Osteocyte (in vitro differentiated cells): ENCODE measurements at regions not wholly inside any gene's neighbourhood (a gene's known extent, or its start where the extent isn't known, plus 50 kb on each side); places are given as distances from the start of the nearest gene placed in this dataset.

Source experiments
- DNase-seq: peaks from one replicate; pipeline ENCODE4 v3.0.0; 2021; ENCODE audit warnings: mixed read lengths; ENCODE audit not compliant: unreplicated experiment; ENCODE audit errors: extremely low spot score
- H3K27ac Mint-ChIP-seq: one replicate; pipeline ENCODE4 v1.8.0; 2021; ENCODE audit warnings: mild to moderate bottlenecking, mixed read lengths; ENCODE audit not compliant: unreplicated experiment
- H3K27me3 Mint-ChIP-seq: one replicate; pipeline ENCODE4 v1.8.0; 2021; ENCODE audit warnings: mixed read lengths; ENCODE audit not compliant: unreplicated experiment
- H3K36me3 Mint-ChIP-seq: one replicate; pipeline ENCODE4 v1.8.0; 2021; ENCODE audit warnings: mixed read lengths; ENCODE audit not compliant: unreplicated experiment
- H3K4me1 Mint-ChIP-seq: one replicate; pipeline ENCODE4 v1.8.0; 2021; ENCODE audit warnings: mixed read lengths; ENCODE audit not compliant: unreplicated experiment
- H3K4me3 Mint-ChIP-seq: one replicate; pipeline ENCODE4 v1.8.0; 2021; ENCODE audit warnings: mild to moderate bottlenecking, moderate library complexity, mixed read lengths; ENCODE audit not compliant: unreplicated experiment
- H3K9me3 Mint-ChIP-seq: one replicate; pipeline ENCODE4 v1.8.0; 2021; ENCODE audit warnings: mixed read lengths; ENCODE audit not compliant: unreplicated experiment
- TF ChIP-seq, protein P1 (sequence below): fragments of 200-600 bp; sonication (generic); IDR thresholded peaks from 2 replicates; pipeline ENCODE4 v1.5.0; 2021; ENCODE audit warnings: antibody characterized with exemption, mild to moderate bottlenecking, moderate library complexity

GRCh38 chr7:54159088-54159487 lies 383.1 kb upstream of the VSTM2A start:
- H3K4me3 Mint-ChIP-seq: no peak overlapping the region
- DNase-seq: no peak
- no peak overlapping the region for H3K27ac Mint-ChIP-seq
- no peaks in the 10 kb centered on the region for H3K36me3 Mint-ChIP-seq
- H3K4me1 Mint-ChIP-seq: no peaks in the 10 kb centered on the region
- peaks cover 5% of the 10 kb centered on the region for H3K9me3 Mint-ChIP-seq
- TF ChIP-seq, protein P1, sequence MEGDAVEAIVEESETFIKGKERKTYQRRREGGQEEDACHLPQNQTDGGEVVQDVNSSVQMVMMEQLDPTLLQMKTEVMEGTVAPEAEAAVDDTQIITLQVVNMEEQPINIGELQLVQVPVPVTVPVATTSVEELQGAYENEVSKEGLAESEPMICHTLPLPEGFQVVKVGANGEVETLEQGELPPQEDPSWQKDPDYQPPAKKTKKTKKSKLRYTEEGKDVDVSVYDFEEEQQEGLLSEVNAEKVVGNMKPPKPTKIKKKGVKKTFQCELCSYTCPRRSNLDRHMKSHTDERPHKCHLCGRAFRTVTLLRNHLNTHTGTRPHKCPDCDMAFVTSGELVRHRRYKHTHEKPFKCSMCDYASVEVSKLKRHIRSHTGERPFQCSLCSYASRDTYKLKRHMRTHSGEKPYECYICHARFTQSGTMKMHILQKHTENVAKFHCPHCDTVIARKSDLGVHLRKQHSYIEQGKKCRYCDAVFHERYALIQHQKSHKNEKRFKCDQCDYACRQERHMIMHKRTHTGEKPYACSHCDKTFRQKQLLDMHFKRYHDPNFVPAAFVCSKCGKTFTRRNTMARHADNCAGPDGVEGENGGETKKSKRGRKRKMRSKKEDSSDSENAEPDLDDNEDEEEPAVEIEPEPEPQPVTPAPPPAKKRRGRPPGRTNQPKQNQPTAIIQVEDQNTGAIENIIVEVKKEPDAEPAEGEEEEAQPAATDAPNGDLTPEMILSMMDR: no peak
- no peaks in the 10 kb centered on the region for H3K27me3 Mint-ChIP-seq

GRCh38 chr7:54161621-54162020 lies 380.6 kb upstream of the VSTM2A start:
- DNase-seq: no peak
- no peak overlapping the region for H3K27ac Mint-ChIP-seq
- H3K4me1 Mint-ChIP-seq: no peaks in the 10 kb centered on the region
- H3K4me3 Mint-ChIP-seq: no peak overlapping the region
- peaks cover 5% of the 10 kb centered on the region for H3K9me3 Mint-ChIP-seq
- H3K36me3 Mint-ChIP-seq: no peaks in the 10 kb centered on the region
- H3K27me3 Mint-ChIP-seq: no peaks in the 10 kb centered on the region
- TF ChIP-seq, protein P1: no peak

DNA sequence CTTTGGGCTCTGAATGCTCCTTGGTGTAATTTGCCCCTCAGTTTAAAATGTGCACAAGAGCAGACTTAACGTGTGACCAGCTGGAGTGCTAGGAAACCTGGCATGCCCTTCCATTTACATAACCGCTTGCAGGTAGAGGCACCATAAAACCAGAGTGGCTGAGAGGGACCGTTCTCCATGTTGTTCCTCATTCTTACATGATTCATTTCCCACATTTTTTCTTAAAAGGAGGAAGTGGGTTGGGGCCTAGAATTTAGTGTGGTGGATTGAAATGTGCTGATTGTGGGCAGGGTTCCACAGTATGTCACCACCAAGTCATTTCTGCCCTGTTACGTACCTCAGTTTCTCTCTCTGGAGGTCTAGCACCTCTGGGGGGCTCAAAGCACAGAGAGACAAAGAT lies 375.8 kb upstream of the VSTM2A start:
- Mint-ChIP-seq H3K27ac (no peak overlapping the region), H3K27me3 (no peaks in the 10 kb centered on the region), H3K4me3 (no peak overlapping the region), H3K36me3 (no peaks in the 10 kb centered on the region), H3K9me3 (no peaks in the 10 kb centered on the region), H3K4me1 (no peaks in the 10 kb centered on the region)
- DNase-seq: no peak
- TF ChIP-seq, protein P1: no peak

DNA sequence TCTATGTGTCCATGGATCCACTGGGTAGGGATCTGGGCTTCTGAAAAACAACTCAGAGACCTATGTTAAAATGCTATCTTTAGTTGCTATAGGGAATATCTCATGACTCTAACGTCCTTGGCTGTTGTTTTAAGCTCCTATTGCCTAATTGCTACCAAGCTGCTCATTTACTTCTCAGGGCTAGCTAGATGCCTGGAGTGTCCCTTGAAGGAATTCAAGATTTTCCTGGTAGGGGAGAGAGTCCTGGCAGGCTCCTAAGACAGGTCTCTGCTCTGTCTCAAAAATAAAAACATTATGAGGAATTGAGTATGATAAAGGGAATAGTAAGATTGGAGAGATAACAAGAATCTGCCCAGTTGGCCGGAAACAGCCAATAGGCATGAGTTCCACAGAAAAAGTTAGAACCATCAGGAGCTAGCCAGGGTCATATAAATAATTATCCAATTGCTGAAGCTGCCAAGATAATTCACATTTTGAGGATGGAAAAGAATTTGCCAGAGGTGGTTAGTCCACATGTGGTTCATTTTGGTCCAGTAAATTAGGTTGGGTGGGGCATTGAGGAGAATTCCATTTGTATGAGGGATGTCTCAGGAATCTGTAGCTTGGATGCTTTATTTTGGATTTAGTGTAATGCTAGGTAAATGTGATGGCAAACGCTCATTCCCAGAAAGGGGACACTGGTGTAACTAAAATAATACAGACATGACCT lies 362.7 kb upstream of the VSTM2A start:
- Mint-ChIP-seq H3K36me3 (no peaks in the 10 kb centered on the region), H3K4me3 (no peak overlapping the region), H3K27me3 (no peaks in the 10 kb centered on the region), H3K9me3 (peaks cover 38% of the 10 kb centered on the region), H3K4me1 (no peaks in the 10 kb centered on the region), H3K27ac (no peak overlapping the region)
- no peak for DNase-seq
- TF ChIP-seq, protein P1: no peak

DNA sequence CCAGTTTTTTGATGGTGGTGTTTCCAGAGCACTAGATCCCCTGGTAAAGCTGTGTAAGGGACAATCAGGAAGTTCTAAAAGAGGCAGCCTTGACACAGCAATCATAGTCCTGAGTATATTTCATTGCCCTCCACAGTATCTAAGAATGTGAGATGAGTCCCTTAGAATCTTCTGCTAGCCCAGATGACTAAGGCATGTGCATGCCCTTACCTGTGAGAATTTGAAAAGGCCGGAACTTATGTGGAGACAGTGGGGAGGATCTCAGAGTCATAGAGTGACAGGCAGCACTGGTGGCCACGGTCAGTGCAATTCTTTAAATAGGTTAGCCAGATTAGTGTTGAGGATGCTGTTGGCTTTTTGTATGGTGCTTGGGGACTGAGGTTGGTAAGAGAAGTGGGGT lies 361.4 kb upstream of the VSTM2A start:
- H3K4me3 Mint-ChIP-seq: no peak overlapping the region

More for the DNA sequence above, 361.4 kb upstream of the VSTM2A start:
- TF ChIP-seq, protein P1: no peak
- H3K9me3 Mint-ChIP-seq: peaks cover 43% of the 10 kb centered on the region
- H3K4me1 Mint-ChIP-seq: no peaks in the 10 kb centered on the region
- H3K36me3 Mint-ChIP-seq: no peaks in the 10 kb centered on the region
- DNase-seq: no peak
- H3K27me3 Mint-ChIP-seq: no peaks in the 10 kb centered on the region
- no peak overlapping the region for H3K27ac Mint-ChIP-seq
